MM.1S (cell line): ENCODE measurements at regions not wholly inside any gene's neighbourhood (a gene's known extent, or its start where the extent isn't known, plus 50 kb on each side); places are given as distances from the start of the nearest gene placed in this dataset.

Source experiments
- DNase-seq: peaks from one replicate; pipeline ENCODE4 v3.0.0-alpha.2; 2015
- H2AFZ ChIP-seq: fragments of 300-600 bp; sonication (generic); 2 replicates; pipeline ENCODE4 v1.6.0; 2016; ENCODE audit warnings: antibody characterized with exemption, low read length
- H3F3A ChIP-seq: fragments of 300-600 bp; sonication (generic); 2 replicates; pipeline ENCODE4 v1.6.1; 2016; ENCODE audit warnings: mild to moderate bottlenecking, antibody characterized with exemption, low read length, moderate library complexity, mixed read lengths; ENCODE audit not compliant: insufficient read depth
- H3K27ac ChIP-seq: fragments of 300-600 bp; sonication (generic); 2 replicates; pipeline ENCODE4 v1.5.1; 2016; ENCODE audit warnings: mild to moderate bottlenecking, low read length
- H3K27me3 ChIP-seq: fragments of 300-600 bp; sonication (generic); replicated peaks from 2 replicates; pipeline ENCODE4 v1.6.0; 2016; ENCODE audit warnings: low read length; ENCODE audit not compliant: insufficient read depth
- H3K36me3 ChIP-seq: fragments of 300-600 bp; sonication (generic); replicated peaks from 2 replicates; pipeline ENCODE4 v1.6.1; 2016; ENCODE audit warnings: mild to moderate bottlenecking, low read length, mixed read lengths; ENCODE audit not compliant: insufficient read depth
- H3K4me1 ChIP-seq: fragments of 300-600 bp; sonication (generic); 2 replicates; pipeline ENCODE4 v1.6.1; 2016; ENCODE audit warnings: low read length, mixed read lengths
- H3K4me2 ChIP-seq: fragments of 300-600 bp; sonication (generic); 2 replicates; pipeline ENCODE4 v1.6.0; 2016; ENCODE audit warnings: low read depth, low read length
- H3K4me3 ChIP-seq: fragments of 300-600 bp; sonication (generic); 2 replicates; pipeline ENCODE4 v1.5.1; 2016; ENCODE audit warnings: low read length, mixed read lengths
- H3K79me2 ChIP-seq: fragments of 300-600 bp; sonication (generic); 2 replicates; pipeline ENCODE4 v1.6.1; 2016; ENCODE audit warnings: mixed run types, low read length, mixed read lengths
- H3K9ac ChIP-seq: fragments of 300-600 bp; sonication (generic); 2 replicates; pipeline ENCODE4 v1.6.1; 2016; ENCODE audit warnings: low read length, mixed read lengths
- H3K9me2 ChIP-seq: fragments of 300-600 bp; sonication (generic); replicated peaks from 2 replicates; pipeline ENCODE4 v1.6.1; 2016; ENCODE audit warnings: mild to moderate bottlenecking, low read length, mixed read lengths; ENCODE audit not compliant: insufficient read depth
- H3K9me3 ChIP-seq: fragments of 300-600 bp; sonication (generic); replicated peaks from 2 replicates; pipeline ENCODE4 v1.6.1; 2016; ENCODE audit warnings: mild to moderate bottlenecking, low read length, mixed read lengths; ENCODE audit not compliant: insufficient read depth
- H4K20me1 ChIP-seq: fragments of 300-600 bp; sonication (generic); 2 replicates; pipeline ENCODE4 v1.6.1; 2016; ENCODE audit warnings: mild to moderate bottlenecking, low read length, moderate library complexity, mixed read lengths; ENCODE audit not compliant: insufficient read depth
- EZH2 ChIP-seq: fragments of 300-600 bp; sonication (generic); optimal IDR thresholded peaks from 2 replicates; pipeline ENCODE3; 2017; ENCODE audit warnings: low read depth, mild to moderate bottlenecking, antibody characterized with exemption, low read length, mixed read lengths
- EZH2phosphoT487 ChIP-seq: fragments of 300-600 bp; sonication (generic); IDR thresholded peaks from 2 replicates; pipeline ENCODE4 v1.6.1; 2018; ENCODE audit warnings: antibody characterized with exemption, low read length
- TF ChIP-seq, protein P1 (sequence below): fragments of 300-600 bp; sonication (generic); IDR thresholded peaks from 2 replicates; pipeline ENCODE4 v1.5.1; 2016; ENCODE audit warnings: antibody characterized with exemption, low read length, mixed read lengths

- Histone ChIP-seq H3F3A (no peaks in the 10 kb centered on the region), H3K9me2 (no peaks in the 10 kb centered on the region), H3K4me1 (no peaks in the 10 kb centered on the region), H3K4me2 (no peak overlapping the region), H3K79me2 (no peaks in the 10 kb centered on the region), H3K9ac (no peak overlapping the region), H2AFZ (no peak overlapping the region), H3K27me3 (no peaks in the 10 kb centered on the region), H3K36me3 (no peaks in the 10 kb centered on the region), H3K4me3 (no peak overlapping the region), H4K20me1 (no peaks in the 10 kb centered on the region), H3K27ac (no peak overlapping the region), H3K9me3 (no peaks in the 10 kb centered on the region)
- TF ChIP-seq, protein P1, sequence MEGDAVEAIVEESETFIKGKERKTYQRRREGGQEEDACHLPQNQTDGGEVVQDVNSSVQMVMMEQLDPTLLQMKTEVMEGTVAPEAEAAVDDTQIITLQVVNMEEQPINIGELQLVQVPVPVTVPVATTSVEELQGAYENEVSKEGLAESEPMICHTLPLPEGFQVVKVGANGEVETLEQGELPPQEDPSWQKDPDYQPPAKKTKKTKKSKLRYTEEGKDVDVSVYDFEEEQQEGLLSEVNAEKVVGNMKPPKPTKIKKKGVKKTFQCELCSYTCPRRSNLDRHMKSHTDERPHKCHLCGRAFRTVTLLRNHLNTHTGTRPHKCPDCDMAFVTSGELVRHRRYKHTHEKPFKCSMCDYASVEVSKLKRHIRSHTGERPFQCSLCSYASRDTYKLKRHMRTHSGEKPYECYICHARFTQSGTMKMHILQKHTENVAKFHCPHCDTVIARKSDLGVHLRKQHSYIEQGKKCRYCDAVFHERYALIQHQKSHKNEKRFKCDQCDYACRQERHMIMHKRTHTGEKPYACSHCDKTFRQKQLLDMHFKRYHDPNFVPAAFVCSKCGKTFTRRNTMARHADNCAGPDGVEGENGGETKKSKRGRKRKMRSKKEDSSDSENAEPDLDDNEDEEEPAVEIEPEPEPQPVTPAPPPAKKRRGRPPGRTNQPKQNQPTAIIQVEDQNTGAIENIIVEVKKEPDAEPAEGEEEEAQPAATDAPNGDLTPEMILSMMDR: no peak
- TF ChIP-seq EZH2 (no peak), EZH2phosphoT487 (no peak)
- no peak for DNase-seq
Observed at GRCh38 chr13:106734198-106734597, 166.3 kb upstream of the ARGLU1 start.

DNA sequence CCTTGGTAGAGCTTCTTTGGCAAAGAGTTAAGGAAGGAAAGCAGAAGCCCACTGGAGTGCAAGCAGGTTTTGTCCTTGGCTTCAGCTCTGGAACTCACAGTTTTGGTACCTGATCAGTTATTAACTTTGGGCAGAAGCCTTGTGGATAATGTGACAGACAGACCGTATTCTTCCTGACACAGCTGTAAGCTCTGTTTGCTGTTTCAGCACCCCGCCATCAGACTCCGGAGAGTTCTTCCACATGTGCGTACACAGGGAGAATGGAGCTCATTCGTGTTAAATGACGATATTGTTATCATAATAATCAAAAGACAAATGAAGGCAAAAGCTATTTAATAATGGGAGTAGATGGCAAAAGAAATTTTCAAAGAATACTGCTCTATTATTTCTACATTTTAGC lies 155.1 kb upstream of the ARGLU1 start:
- no peaks in the 10 kb centered on the region for H3K36me3 ChIP-seq
- H3K9ac ChIP-seq: no peak overlapping the region
- H3K27me3 ChIP-seq: no peaks in the 10 kb centered on the region
- H3K4me2 ChIP-seq: no peak overlapping the region
- H3K27ac ChIP-seq: no peak overlapping the region
- no peaks in the 10 kb centered on the region for H3K9me2 ChIP-seq
- H3K9me3 ChIP-seq: no peaks in the 10 kb centered on the region
- no peaks in the 10 kb centered on the region for H4K20me1 ChIP-seq
- no peaks in the 10 kb centered on the region for H3K4me1 ChIP-seq
- no peaks in the 10 kb centered on the region for H3F3A ChIP-seq
- no peaks in the 10 kb centered on the region for H3K79me2 ChIP-seq
- no peak overlapping the region for H3K4me3 ChIP-seq
- H2AFZ ChIP-seq: no peak overlapping the region
- TF ChIP-seq, protein P1: no peak
- TF ChIP-seq EZH2 (no peak), EZH2phosphoT487 (no peak)
- no peak for DNase-seq

DNA sequence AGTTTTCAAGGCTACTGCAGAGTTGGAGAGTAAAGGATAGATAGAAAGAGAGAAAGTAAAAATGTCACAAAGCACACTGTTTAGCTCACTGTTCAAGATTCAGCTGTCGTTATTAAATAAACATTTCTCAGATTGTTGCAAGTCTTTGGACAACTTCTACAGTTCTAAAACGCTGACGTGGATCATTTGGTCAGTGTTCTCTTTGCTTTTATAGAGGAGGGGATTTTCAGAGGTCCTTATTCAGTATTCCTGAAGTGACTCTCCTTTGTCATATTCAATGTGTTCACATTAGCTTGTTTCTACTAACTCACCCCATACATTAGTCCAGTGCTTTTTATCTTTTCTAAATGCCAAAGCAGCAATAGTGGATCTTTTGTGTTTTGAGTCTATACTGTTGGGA lies 154.7 kb upstream of the ARGLU1 start:
- H3K79me2 ChIP-seq: no peaks in the 10 kb centered on the region
- TF ChIP-seq EZH2 (no peak), EZH2phosphoT487 (no peak)
- TF ChIP-seq, protein P1: no peak
- no peak overlapping the region for H3K4me2 ChIP-seq
- H3F3A ChIP-seq: no peaks in the 10 kb centered on the region
- DNase-seq: no peak
- H3K27me3 ChIP-seq: no peaks in the 10 kb centered on the region
- H3K27ac ChIP-seq: no peak overlapping the region
- no peak overlapping the region for H3K4me3 ChIP-seq
- no peaks in the 10 kb centered on the region for H3K4me1 ChIP-seq
- H3K36me3 ChIP-seq: no peaks in the 10 kb centered on the region
- no peaks in the 10 kb centered on the region for H3K9me2 ChIP-seq
- no peak overlapping the region for H3K9ac ChIP-seq
- no peaks in the 10 kb centered on the region for H3K9me3 ChIP-seq
- 0 out of 2 replicates have a peak overlapping the region, but pooled peaks have one; percentile 24 for H2AFZ ChIP-seq
- no peaks in the 10 kb centered on the region for H4K20me1 ChIP-seq
